ENCODE measurements at regions not wholly inside any gene's neighbourhood (a gene's known extent, or its start where the extent isn't known, plus 50 kb on each side); places are given as distances from the start of the nearest gene placed in this dataset.
A peak's percentile ranks its signal among the peaks of the same experiment; 100 is the strongest.

DNA sequence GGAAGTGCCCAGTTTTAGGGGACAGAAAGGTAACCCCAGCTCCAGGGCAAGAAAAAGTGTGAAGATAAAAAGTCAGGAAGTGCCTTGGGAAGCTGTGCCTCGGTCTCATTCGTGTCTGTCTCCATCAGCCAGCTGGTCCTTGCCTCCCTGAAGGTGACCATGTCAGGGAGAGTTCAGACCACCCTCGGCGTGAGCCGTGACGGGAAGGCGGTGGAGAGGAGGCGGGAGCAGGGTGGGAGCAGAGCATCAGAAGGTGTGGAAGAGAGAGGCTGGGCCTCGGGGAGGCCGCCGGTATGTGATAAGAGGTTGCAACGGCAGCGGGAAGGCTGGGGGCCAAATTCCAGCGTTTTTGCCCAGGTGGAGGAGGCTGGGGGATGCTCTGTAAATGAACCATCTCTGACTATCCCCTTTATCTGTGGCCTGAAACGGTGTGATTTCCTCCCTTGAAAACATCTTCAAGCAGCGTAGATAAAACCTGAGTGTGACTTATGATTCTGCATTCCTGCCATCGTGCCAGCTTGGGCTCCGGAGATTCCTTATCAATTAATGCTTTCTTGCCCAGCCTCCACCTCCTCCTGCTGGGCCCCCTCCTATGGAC lies 251.8 kb downstream of the IRF8 start:
- TF ChIP-seq, protein P1, sequence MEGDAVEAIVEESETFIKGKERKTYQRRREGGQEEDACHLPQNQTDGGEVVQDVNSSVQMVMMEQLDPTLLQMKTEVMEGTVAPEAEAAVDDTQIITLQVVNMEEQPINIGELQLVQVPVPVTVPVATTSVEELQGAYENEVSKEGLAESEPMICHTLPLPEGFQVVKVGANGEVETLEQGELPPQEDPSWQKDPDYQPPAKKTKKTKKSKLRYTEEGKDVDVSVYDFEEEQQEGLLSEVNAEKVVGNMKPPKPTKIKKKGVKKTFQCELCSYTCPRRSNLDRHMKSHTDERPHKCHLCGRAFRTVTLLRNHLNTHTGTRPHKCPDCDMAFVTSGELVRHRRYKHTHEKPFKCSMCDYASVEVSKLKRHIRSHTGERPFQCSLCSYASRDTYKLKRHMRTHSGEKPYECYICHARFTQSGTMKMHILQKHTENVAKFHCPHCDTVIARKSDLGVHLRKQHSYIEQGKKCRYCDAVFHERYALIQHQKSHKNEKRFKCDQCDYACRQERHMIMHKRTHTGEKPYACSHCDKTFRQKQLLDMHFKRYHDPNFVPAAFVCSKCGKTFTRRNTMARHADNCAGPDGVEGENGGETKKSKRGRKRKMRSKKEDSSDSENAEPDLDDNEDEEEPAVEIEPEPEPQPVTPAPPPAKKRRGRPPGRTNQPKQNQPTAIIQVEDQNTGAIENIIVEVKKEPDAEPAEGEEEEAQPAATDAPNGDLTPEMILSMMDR (IDR thresholded peaks at IDR 0.05; ENCODE audit: insufficient read depth, low read length) = no peak
- no peak overlapping the region for H3K4me3 ChIP-seq (ENCODE audit: low read depth, low read length)
- DNase-seq (ENCODE audit: low read depth) = peak; percentile 22

DNA sequence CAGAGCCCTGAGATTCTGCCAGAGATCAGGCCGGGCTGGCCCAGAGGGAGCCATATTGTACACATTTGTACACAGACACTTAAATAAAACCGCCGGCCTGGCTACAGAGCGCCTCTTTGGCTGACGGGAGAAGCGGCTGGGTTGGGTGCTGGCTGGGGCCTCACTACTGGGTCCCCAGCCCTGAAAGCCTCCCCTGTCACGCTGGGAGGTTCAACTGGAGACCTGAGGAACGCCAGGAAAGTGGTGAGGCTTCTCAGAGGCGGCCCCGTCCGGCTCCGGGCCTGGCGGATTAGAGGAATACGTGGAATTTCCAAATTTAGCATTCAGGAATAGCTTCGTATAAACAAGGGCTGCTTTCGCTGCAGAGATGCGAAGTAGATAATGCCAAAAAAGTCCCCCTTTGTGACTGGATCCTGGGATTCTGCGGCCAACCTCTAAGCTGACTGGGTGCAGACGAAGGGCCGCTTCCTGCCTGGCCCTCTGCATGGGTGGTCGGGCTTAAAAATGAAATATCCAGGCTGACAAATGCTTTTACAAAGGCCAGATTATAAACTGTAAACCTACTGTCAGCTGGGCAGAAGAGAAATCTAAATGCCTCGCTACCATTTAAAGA lies 252.4 kb downstream of the IRF8 start:
- TF ChIP-seq, protein P1 (IDR thresholded peaks at IDR 0.05; ENCODE audit: insufficient read depth, low read length) = no peak
- no peak for DNase-seq (ENCODE audit: low read depth)
- H3K4me3 ChIP-seq (ENCODE audit: low read depth, low read length) = no peak overlapping the region

DNA sequence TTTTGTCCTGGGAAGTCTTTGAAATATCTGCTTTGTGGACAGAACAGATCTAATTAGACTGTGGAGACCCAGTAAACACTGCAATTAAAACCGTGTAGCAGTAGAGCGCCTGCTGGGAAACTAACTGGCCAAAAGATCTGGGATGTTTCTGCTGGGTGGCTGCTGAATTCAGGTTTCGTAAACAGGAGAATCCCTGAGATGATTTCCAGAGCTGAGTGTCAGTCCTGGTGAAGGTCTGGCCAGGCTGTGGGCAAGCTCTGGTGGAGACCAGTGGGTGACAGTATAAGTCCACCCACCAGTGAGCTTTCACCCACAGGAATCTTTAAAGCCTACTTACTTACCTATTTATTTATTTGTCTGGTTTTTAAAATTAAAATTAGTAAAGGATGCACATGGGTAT lies 257.2 kb downstream of the IRF8 start:
- no peak overlapping the region for H3K4me3 ChIP-seq (ENCODE audit: low read depth, low read length)
- no peak for DNase-seq (ENCODE audit: low read depth)
- TF ChIP-seq, protein P1 (IDR thresholded peaks at IDR 0.05; ENCODE audit: insufficient read depth, low read length) = no peak

DNA sequence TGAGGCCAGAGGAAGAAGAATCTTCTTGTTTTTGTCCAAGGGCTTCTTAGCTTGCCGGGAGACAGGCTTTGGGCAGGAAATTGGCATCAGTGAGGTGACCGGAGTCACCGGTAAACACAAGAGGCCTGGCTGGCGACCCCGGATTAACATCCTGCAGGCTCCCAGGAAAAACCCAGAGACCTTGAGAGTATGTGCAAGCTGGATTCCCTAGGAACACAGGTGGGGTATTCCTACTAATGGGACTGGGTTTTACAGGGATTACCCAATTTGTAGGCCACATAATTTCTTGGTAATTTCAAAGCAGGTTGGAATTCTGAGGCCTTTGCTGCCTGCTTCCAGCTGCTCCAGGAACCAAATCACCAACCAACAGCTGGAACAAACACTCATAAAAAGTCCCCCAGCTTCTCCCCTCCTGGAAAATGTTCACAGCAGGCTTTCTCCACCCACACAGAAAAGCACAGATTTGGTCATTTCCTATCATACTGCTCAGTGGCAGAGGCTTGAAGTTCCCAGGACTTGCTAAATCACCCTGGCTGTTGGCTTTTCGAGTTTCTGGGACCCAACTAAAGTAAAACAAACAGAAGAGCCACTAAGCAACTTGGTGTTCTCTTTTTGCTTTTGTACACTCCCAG lies 258.8 kb downstream of the IRF8 start:
- TF ChIP-seq, protein P1 (IDR thresholded peaks at IDR 0.05; ENCODE audit: insufficient read depth, low read length) = no peak
- no peak for DNase-seq (ENCODE audit: low read depth)

DNA sequence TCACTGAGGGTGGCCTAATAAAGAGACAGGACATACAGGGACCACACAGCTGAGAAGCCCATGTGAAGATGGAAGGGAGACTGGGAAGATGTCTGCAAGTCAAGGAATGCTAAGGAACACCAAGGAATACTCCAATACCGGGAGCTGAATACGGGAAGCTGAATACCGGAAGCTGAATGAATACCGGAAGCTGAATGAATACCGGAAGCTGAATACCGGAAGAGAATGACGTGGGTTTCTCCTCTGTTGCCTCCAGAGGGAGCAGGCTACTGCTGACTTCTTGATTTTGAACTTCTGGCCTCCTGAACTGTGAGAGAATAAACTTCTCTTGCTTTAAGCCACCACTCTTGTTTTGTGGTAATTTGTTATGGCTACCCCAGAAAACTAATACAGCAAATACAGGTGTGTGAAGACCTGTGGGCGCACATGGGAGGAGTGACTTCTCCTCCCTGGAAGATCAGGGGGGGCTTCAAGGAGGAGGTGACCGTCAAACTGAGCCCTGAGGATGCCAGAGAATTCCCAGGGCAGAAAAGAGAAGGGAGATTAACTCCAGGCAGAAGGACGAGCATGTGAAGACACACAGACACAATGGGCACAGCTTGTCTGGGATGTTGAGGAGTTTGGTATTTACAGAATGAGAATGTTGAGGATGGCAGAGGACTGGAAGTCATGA lies 259.9 kb downstream of the IRF8 start:
- TF ChIP-seq, protein P1 (IDR thresholded peaks at IDR 0.05; ENCODE audit: insufficient read depth, low read length) = no peak
- no peak for DNase-seq (ENCODE audit: low read depth)
- H3K4me3 ChIP-seq (ENCODE audit: low read depth, low read length) = no peak overlapping the region

More for the DNA sequence above, 258.8 kb downstream of the IRF8 start:
- H3K4me3 ChIP-seq (ENCODE audit: low read depth, low read length) = no peak overlapping the region

DNA sequence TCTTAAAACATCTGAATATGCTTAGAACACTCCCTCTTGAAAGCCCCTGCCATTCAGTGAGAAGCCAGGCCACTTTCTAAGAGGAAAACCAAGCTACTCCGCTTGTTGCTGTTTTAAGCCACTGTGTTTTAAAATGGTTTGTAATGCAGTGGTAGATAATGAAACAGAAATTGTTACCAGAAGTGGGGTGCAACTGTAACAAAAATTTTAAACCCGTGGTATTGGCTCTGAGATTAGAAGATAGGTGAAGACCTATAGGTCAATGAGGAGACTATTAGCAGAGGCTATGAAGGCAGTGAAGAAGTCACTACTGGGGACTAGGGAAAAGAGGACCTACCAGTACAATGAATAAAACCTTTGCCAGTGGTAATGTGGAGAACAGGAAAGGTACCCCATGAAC lies 266.5 kb downstream of the IRF8 start:
- TF ChIP-seq, protein P1 (IDR thresholded peaks at IDR 0.05; ENCODE audit: insufficient read depth, low read length) = no peak
- H3K4me3 ChIP-seq (ENCODE audit: low read depth, low read length) = no peak overlapping the region
- DNase-seq (ENCODE audit: low read depth) = no peak

All from fibroblast of the aortic adventitia (primary cell).